ENCODE measurements at regions not wholly inside any gene's neighbourhood (a gene's known extent, or its start where the extent isn't known, plus 50 kb on each side); places are given as distances from the start of the nearest gene placed in this dataset.
A peak's percentile ranks its signal among the peaks of the same experiment; 100 is the strongest.
"Not testable (repeated sequence)": the region's sequence is repeated elsewhere in the genome, so short reads cannot be mapped to it uniquely, and the experiment has no call there.

- DNase-seq, result no peak
These were observed 362.2 kb downstream of the SMARCA1 start for GRCh38 chrX:129161108-129161507.

DNA sequence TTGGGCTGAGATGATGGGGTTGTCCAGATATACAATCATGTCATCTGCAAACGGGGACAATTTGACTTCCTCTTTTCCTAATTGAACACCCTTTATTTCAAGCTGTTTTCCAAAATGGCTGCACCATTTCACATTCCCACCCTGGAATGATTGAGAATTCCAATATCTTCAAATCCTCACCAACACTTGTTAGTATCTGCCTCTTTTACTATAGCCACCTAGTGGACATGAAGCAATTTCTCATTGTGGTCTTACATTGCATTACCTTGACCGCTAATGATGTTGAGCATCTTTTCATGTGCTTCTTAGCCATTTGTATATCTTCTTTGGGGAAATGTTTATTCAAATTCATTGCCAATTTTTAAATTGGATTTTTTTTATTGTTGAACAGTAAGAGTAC is 364.8 kb downstream of the SMARCA1 start:
- no peak for DNase-seq

DNA sequence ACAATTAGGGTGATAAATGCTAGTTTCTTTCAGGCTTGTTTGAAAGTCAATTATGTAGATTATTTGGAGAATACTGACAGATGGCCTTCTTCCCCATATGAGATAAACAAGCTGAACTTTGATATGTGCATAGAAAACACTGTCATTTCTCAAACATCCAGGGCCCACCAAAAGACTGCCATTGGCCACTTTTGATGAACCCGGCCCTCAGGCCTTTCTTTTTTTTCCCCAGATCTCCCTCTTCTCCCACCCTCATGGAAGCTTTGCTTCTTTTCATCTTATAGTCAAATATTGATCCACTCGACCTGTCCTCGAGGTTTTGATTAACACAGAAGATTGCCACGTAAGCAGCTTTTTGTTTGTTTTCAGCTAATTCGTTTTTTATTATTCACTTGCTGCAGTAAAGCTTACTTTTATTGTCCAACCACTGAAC is 377.4 kb downstream of the SMARCA1 start:
- DNase-seq, result no peak

- no peak for DNase-seq
These were observed 377.9 kb downstream of the SMARCA1 start for GRCh38 chrX:129145385-129145784.

DNA sequence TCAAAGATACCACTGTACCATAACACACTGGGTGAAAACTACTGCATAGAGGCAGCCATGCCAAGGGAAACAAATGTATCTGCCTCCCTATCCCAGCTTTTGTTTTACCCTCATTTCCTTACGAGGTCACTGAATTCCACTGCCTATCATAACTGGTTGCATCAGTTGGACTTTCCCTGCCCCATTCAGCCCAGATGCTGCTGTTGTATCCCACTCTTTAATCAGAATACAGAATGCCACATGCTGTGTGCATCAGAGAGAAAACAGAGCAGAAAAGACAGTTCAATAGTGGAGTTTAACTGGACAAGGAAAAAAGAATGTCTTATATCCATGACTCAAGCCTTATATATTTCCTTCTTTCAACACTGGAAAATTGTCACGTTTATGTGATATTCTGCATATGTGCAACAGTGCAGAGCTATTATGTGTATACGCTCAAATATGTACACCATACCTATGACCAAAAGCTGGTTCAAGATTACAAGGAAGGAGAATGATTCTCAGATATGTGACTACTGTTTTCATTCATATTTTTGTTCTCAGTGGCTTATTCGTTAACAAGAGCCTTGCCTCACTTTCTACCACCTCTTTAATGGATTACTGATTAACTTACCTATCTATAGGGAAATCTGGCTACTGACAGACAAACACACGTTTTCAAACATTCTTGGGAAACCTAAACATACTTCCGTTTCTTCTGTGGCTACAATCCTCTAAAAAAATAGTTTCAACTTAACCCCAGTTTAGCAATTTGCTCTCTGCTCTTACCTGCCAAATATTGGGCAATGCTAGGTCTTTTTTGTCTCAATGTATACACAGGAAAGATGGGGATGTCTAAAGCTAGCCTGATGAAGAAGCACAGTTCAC is 378.9 kb downstream of the SMARCA1 start:
- no peak for DNase-seq

DNA sequence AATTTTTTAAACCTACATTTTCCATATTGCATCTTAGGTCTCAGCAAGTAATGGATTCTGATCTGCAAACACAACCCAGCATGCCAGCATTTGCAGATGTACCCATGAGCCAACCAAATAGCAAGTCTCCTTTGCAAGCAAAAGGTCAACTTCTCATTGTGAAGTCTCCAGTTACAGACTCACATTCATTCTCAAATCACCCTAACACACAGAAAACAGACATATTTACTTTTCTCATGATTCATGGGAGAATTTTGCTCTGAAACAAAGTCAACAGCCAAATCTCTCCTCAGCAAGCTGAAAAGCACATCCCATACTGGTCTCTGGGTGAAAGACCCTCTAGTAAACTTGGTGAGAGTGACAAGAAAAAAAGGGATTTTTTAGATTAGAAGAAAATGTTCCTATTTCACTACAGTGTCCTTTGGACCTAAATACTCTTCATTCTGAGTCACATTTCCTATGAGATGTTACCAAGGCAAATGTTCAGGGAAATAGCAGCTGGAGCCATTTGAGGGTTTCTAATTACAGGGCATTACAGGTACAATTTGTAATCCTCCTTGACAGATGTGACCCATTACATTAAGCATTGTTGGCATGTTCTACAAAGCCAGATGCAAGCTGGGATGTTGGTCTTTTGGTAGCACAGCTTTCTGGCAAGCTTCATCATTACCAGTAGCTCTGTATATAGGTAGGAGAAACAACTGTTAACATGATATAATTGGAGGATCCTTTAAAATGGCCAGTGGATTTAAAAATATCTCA is 383.3 kb downstream of the SMARCA1 start:
- DNase-seq, result no peak

- no peak for DNase-seq
These were observed 398.0 kb downstream of the SMARCA1 start for GRCh38 chrX:129125122-129125914.

- no peak for DNase-seq
These were observed 399.5 kb downstream of the SMARCA1 start for GRCh38 chrX:129123795-129124194.

DNA sequence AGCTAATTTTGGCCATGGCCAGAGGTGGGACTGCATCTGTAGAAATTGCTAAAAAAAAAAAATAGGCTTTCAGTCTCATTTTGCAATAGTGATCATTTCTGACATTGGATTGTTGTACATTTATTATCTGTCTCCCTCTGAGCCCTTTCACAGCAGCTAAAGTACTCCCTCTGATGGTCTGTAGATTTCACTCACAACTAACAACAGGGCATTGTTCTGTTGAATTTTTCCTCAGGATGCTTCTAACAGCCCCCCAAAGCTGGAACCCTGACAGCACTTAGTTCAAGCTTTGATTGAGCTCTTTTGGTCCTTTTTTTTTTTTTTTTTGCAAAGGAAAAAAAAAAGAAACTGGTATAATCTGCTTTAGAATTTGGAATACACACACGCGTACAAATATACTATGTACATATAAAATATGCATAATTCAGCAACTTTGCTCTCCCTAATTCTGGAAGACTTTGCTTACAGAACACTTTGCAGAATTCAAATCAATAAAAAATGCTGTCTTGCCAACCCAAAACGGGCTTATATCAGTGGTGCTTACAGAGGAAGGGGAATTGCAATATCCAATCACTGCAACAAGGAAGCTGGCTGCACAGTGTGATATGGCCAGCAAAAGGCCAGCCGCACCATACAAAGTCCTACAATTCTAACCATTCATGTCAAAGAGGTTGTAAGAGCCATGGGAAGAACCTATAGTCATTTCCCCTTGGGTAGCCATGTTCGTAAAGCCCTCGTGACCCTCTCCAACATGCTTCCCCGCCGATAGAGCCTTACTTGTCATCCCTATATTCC is 406.4 kb downstream of the SMARCA1 start:
- DNase-seq, result no peak

DNA sequence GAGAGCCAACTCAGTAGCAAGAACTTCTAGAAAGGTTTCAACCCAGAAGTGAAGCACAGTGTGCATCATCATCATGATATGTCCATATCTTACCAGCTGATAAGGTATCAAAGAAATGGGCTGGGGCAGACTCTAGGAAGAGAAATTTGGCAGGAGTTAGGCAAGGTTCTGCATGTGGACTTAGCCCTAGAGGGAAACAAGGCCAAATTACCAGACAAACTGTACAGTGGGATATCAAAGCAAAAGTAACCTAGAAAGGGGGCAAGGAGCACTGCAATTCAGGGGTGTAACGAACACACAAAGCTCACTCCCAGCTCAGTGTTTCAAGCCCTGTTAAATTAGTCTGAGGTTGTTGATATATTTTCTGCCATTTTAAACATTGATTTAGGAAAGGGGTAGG is 407.4 kb downstream of the SMARCA1 start:
- no peak for DNase-seq

DNA sequence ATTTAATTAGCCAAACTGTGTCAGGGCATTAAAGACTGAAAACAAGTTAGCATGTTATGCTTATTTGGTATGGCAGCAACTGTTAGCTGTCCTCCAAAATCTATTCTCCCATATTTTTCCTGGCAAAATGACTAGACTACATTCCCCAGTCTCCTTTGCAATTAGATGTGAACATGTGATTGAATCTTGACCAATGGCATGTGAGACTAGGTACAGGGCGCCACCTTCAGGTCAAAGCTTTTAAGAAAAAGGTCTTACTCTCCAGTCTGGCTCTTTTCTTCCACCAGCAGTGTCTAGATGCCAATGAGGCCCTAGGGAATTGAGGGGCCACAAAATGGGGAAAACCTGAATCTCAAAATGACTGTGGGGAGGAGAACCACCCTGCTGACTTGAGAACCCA is 408.2 kb downstream of the SMARCA1 start:
- DNase-seq, result peak in 1 of 2 donors; percentile 27

DNA sequence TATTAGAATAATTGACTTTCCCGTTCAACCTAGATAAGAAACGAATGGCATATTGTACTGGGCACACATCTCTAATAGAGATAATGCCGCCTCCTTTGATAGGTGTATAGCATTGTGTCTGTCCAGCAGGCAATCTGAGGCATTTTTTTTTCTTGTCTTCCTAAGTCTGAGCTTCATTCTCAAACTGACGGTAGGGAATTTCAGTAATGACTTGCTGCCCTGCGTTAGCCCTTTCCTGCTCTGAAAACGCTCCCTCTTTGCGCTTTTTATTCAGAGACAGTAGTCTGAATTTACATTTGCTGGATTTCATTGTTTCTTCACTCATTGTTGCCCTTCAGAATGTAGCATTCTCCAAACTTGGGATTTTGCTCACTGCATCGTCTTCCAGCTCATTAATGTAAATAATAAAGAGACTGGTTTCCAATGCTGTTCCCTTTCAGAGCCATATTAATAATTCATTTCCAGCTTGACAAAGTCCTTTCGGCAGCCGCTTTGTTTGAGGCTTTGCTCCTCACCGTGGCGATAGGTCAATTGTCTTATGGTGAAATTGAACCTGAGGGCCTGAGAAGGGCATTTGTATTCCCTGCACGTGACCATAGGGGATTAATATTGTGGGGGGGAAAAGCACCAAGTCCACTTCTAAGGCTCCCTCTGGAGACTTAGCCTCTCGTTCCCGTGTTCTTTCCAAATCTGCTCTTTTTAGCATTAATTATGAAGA is 412.1 kb downstream of the SMARCA1 start:
- DNase-seq, result no peak

DNA sequence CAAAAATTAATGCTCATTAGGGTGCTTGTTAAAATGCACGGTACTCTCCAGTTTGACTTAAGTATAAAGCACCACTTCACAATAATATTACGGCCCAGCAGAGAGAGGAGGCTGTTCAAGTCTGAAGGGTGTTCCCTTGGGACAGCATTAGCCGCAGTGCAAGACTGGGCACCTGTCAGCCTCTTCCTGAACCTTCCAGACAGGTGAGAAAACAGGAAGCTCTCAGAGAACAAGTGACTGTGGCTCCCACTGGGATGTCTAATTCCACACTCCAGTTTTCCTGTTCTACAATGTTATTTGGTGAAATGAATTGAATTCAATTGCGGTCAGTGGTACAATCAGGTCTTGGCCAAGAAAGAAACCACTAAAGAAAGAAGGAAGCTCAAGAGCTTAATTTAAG is 414.4 kb downstream of the SMARCA1 start:
- no peak for DNase-seq

DNA sequence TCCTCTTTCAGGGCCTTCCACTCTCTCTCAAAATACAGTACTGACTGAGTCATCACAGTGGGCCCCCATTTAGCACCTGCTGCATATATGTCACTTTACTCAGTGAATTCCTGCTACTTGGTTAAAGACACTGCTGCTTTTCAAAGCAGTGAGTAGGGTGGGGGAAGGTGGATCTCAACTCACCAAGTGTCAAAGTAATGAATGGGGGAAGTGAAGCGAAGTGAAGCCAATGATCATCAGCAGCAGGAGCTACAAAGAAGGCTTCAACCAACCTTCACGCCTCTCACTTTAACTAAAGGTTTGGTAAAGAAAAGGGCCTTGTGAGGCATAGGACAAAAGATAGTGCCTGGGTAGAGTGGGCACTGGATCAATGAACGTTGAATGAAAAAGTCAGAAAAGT is 424.1 kb downstream of the SMARCA1 start:
- DNase-seq, result no peak

GRCh38 chrX:129097668-129098067 is 425.6 kb downstream of the SMARCA1 start:
- no peak for DNase-seq

- no peak for DNase-seq
These were observed 429.6 kb downstream of the SMARCA1 start for GRCh38 chrX:129093706-129094105.

DNA sequence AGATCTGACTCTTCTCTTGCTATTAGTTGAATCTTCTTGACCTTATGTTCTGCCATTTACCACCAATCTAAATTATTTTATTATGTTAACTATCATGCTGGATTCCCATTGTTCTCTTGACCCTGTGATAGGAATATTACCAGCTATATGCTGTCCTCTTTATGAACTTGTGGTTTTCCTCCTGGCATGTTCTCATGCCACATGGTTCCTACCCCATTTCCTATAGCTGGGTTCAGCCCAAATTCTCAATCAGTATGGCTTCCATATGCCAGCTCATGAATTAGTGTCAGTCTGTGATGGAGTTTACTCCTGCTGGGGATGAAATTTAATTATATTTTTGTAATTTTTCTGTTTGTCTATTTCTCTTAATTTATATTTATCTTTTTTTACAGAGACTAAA is 430.5 kb downstream of the SMARCA1 start:
- no peak for DNase-seq

DNA sequence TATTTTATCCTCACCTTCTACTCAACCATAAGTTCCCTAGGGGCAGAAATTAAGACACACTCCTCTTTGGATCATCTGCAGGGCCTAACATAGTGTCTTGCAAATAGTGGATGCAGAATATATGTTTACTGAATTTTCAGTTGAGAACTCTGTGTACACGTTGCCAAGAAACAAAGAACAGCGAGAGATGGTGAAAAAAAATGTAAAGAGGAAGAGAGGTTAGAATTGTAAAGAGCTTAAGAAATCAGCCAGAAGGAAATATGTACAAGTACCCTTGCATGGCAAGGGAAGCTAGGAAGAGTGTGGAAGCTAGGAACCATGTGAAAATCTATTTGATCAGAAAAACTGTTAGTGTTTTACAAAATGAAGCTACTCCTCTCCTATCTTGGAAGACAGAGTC is 431.0 kb downstream of the SMARCA1 start:
- DNase-seq, result no peak

- no peak for DNase-seq
These were observed 432.2 kb downstream of the SMARCA1 start for GRCh38 chrX:129091097-129091496.

DNA sequence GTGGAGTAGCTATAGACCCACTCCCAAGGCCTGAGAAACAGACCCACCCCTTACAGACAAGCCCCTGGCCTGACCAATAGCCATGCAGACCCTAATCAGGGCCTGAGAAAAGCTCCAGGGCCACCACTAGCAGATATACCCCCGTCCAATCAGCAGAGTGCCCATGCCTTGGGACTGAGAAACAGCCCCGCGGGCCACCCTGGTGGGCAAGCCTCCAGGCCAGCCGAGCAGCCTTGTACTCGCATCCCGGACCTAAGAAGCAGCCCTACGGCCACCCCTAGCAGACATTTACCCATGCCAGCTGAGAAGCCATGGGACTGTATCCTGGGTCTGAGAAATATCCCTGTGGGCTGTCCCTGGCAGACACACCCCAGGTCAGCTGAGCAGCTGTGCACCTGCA is 436.5 kb downstream of the SMARCA1 start:
- no peak for DNase-seq

- DNase-seq, result not testable (repeated sequence)
These were observed 439.0 kb downstream of the SMARCA1 start for GRCh38 chrX:129084291-129084690.
